Activated CD4-positive, alpha-beta T cell treated with anti-CD3 and anti-CD28 coated beads for 36 hours (primary cell): ENCODE measurements at regions not wholly inside any gene's neighbourhood (a gene's known extent, or its start where the extent isn't known, plus 50 kb on each side); places are given as distances from the start of the nearest gene placed in this dataset.
"Not testable (repeated sequence)": the region's sequence is repeated elsewhere in the genome, so short reads cannot be mapped to it uniquely, and the experiment has no call there.

ENCODE experiments used
- ATAC-seq: fragments of 200-7000 bp; cut with Tn5 transposase; one replicate; pipeline ENCODE4 v1.10.0; 2021; ENCODE audit warnings: mild to moderate bottlenecking, moderate library complexity
- CTCF ChIA-PET: fragments of 350-600 bp; sonication (Branson Sonifier 250); formaldehyde crosslinking; loops from one replicate; lab custom pipeline; 2021; ENCODE audit warnings: antibody characterized with exemption; lab: Charles Lee
- POLR2A ChIA-PET: fragments of 350-600 bp; sonication (Branson Sonifier 250); formaldehyde crosslinking; loops from one replicate; lab custom pipeline; 2021; ENCODE audit warnings: antibody characterized with exemption, inconsistent platforms; lab: Charles Lee
- DNase-seq: peaks from one replicate; pipeline ENCODE4 v3.0.0-alpha.2; 2020
- H3K27ac Mint-ChIP-seq: one replicate; pipeline ENCODE4 v1.8.0; 2021; ENCODE audit warnings: mixed read lengths
- H3K27me3 Mint-ChIP-seq: one replicate; pipeline ENCODE4 v1.8.0; 2021; ENCODE audit warnings: mixed read lengths
- H3K36me3 Mint-ChIP-seq: one replicate; pipeline ENCODE4 v1.8.0; 2021; ENCODE audit warnings: low read depth, mixed read lengths
- H3K4me1 Mint-ChIP-seq: one replicate; pipeline ENCODE4 v1.8.0; 2021; ENCODE audit warnings: mixed read lengths
- H3K4me3 Mint-ChIP-seq: one replicate; pipeline ENCODE4 v1.8.0; 2021; ENCODE audit warnings: mild to moderate bottlenecking, moderate library complexity, mixed read lengths
- H3K9me3 Mint-ChIP-seq: one replicate; pipeline ENCODE4 v1.8.0; 2021; ENCODE audit warnings: low read depth, mixed read lengths
- intact Hi-C, 2 experiments: fragments of 100-400 bp; cut with DNase I in 1 of 2; cut with micrococcal nuclease in 1 of 2; formaldehyde crosslinking; loops; one replicate each; pipeline versions ENCODE4 v1.14.2 to v1.15.1; 2022 to 2024; cut with DNase I, micrococcal nuclease

DNA sequence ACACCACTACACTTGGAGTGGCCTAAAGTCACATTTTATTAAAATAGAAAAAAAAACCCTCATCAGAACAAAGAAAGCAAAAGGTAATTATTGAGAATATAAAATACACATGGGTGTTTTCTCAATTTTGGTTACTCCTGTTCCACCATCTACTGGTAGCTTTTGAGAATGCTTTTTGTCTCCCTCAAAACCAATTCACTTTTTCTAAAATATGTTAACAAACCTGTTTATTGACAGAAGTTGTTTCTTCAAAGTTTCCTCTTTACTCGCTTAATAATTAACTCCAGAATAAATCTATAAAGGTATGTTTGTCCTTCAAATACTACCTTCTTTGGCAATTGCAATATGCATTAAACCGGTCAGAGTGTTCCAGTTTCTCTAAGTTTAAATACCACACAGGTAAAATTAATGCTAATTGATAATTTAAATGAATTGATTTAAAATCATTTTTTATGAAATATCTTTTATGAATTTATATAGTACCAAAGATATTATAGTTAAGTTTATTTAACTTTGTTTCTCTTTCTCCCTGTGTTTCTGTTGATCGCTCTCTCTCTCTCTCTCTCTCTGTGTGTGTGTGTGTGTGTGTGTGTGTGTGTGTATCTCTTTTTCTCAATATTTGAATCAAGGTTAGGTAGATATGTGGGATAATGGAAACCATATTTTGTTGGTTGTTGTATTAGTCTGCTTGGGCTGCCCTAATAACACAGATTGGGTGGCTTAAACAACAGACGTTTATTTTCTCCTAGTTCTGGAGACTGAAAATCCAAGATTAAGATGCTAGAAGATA lies 487.4 kb downstream of the PRDM9 start:
- ATAC-seq, result no peak
- H3K9me3 Mint-ChIP-seq, result peaks cover 12% of the 10 kb centered on the region
- no peak overlapping the region for H3K27ac Mint-ChIP-seq
- intact Hi-C loops, result no loop called here
- no peaks in the 10 kb centered on the region for H3K36me3 Mint-ChIP-seq
- H3K27me3 Mint-ChIP-seq, result no peaks in the 10 kb centered on the region
- H3K4me1 Mint-ChIP-seq, result no peaks in the 10 kb centered on the region
- H3K4me3 Mint-ChIP-seq, result no peak overlapping the region
- POLR2A ChIA-PET, result no interaction called here
- CTCF ChIA-PET, result no interaction called here
- DNase-seq, result no peak

DNA sequence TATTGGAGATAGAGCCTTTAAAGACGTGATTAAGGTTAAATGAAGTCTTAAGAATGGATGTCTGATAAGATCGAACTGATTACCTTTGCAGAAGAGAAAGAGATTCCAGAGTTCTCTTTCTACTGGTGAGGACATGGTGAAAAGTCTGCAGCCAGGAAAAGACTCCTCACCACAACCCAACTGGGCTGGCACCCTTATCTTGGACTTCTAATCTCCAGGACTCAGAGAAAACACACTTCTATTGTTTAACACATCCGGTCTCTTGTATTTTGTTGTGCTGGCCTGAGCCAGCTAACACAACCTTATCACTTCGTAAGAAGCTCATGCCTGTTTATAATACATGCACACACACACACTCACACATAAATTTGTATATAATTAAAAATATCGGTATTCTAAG lies 489.1 kb downstream of the PRDM9 start:
- Mint-ChIP-seq H3K4me1 (no peaks in the 10 kb centered on the region), H3K27ac (no peak overlapping the region)
- CTCF ChIA-PET, result no interaction called here

DNA sequence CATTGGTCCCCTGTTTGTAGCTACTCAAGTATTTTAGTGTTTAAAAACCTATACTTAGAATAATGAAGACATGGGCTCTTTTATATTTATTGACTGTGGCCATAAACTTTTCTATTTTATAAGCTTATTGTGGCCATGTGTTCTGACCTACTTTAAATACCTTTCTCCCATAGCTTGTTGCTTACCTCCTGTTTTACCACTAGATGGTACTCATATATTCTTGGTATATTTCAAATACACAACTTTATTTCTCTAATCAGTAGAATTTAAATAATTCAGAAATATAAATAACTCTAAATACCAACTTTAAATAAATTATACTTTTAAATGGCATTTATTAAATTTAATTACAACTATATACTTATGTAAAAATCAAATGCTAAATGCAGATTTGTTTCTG lies 498.0 kb downstream of the PRDM9 start:
- no peaks in the 10 kb centered on the region for H3K36me3 Mint-ChIP-seq
- ChIA-PET POLR2A (no interaction called here), CTCF (interaction anchor here (0.7 kb wide), 1 partner anchor 106 kb away, joined by 3 read pairs; no protein-coding TSS in a partner anchor)
- no peaks in the 10 kb centered on the region for H3K27me3 Mint-ChIP-seq
- H3K27ac Mint-ChIP-seq, result no peak overlapping the region
- ATAC-seq, result no peak
- no peaks in the 10 kb centered on the region for H3K4me1 Mint-ChIP-seq
- intact Hi-C loops, result no loop called here
- peaks cover 9% of the 10 kb centered on the region for H3K9me3 Mint-ChIP-seq
- DNase-seq, result no peak
- H3K4me3 Mint-ChIP-seq, result no peak overlapping the region

More for the DNA sequence above, 489.1 kb downstream of the PRDM9 start:
- no peaks in the 10 kb centered on the region for H3K27me3 Mint-ChIP-seq
- DNase-seq, result no peak
- intact Hi-C loops, result no loop called here
- peaks cover 7% of the 10 kb centered on the region for H3K9me3 Mint-ChIP-seq
- no peaks in the 10 kb centered on the region for H3K36me3 Mint-ChIP-seq
- ATAC-seq, result no peak
- POLR2A ChIA-PET, result no interaction called here
- no peak overlapping the region for H3K4me3 Mint-ChIP-seq

DNA sequence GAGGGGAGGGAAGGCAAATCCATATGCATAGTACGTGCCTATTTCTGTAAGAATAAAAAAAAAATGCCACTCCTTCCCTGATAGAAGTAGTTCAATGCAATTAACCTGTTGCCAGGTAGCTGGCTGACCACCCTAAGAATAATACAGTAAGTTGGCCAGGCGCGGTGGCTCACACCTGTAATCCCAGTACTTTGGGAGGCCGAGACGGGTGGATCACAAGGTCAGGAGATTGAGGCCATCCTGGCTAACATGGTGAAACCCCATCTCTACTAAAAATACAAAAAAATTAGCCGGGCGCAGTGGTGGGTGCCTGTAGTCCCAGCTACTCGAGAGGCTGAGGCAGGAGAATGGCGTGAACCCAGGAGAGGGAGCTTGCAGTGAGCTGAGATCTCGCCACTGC lies 510.3 kb downstream of the PRDM9 start:
- not testable (repeated sequence) for H3K27ac Mint-ChIP-seq

DNA sequence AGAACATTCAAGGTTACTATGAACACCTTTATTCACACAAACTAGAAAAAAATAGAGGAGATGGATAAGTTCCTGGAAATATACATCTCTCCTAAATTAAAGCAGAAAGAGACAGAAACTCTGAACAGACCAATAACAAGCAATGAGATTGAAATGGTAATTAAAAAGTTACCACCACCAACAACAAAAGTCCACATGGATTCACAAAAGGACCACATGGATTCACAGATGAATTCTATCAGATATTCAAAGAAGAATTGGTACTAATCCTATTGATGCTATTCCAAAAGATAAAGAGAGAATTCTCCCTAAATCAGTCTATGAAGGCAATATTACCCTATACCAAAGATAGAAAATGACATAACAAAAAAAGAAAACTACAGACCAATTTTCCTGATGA lies 518.9 kb downstream of the PRDM9 start:
- ATAC-seq (no peak), DNase-seq (no peak)
- Mint-ChIP-seq H3K9me3 (peaks cover 42% of the 10 kb centered on the region), H3K27ac (no peak overlapping the region), H3K4me3 (no peak overlapping the region), H3K36me3 (no peaks in the 10 kb centered on the region), H3K27me3 (no peaks in the 10 kb centered on the region), H3K4me1 (no peaks in the 10 kb centered on the region)
- POLR2A ChIA-PET, result no interaction called here
- CTCF ChIA-PET, result no interaction called here
- intact Hi-C loops, result no loop called here

More for the DNA sequence above, 510.3 kb downstream of the PRDM9 start:
- ATAC-seq, H3K4me3 Mint-ChIP-seq, DNase-seq, CTCF ChIA-PET, intact Hi-C loops, H3K36me3 Mint-ChIP-seq, H3K27me3 Mint-ChIP-seq, POLR2A ChIA-PET, H3K4me1 Mint-ChIP-seq: not testable (repeated sequence)
- H3K9me3 Mint-ChIP-seq, result peaks cover 13% of the 10 kb centered on the region

DNA sequence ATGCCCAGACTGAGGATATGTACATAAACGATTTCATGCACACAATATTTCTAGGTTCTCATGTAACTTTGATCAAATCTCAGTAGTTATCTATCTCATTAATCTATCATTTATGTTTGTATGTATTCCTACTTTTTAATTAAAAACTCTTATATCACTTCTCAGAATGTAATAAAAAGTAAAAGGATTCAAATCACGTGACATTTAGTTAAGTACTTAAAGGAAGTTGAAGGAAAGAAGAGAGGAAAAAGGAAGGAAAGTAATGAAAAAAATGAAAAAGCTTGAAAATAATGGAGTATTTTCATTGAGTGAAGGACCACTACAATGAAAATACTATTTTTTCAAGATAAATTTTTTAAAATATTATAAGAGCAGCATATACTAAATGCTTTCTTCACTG lies 535.3 kb downstream of the PRDM9 start:
- H3K27me3 Mint-ChIP-seq, result no peaks in the 10 kb centered on the region
- ATAC-seq (no peak), DNase-seq (no peak)

DNA sequence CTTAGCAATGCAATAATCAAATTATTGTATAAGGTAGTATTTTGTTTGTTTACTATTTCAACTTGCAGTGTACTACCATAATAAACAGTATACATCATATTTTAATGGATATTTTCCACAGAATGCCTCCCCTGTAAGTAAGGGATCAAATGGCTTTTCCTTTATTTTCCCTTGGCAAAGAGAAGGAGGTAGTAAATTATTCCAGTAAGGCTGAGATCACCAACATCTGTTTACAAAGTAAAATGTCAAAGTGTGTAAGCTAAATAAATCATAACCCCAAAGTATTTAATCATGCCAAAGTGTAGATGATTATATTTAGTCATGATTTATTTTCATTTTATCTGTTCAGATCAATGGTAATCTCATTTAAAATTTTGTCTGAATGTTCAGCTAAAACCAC lies 537.6 kb downstream of the PRDM9 start:
- ChIA-PET POLR2A (no interaction called here), CTCF (no interaction called here)
- Mint-ChIP-seq H3K4me3 (no peak overlapping the region), H3K9me3 (peaks cover 10% of the 10 kb centered on the region), H3K27me3 (no peaks in the 10 kb centered on the region), H3K27ac (no peak overlapping the region), H3K4me1 (no peaks in the 10 kb centered on the region), H3K36me3 (no peaks in the 10 kb centered on the region)
- DNase-seq (no peak), ATAC-seq (no peak)
- intact Hi-C loops, result no loop called here

More for the DNA sequence above, 535.3 kb downstream of the PRDM9 start:
- POLR2A ChIA-PET, result no interaction called here
- Mint-ChIP-seq H3K36me3 (no peaks in the 10 kb centered on the region), H3K4me1 (no peaks in the 10 kb centered on the region), H3K4me3 (no peak overlapping the region), H3K27ac (no peak overlapping the region), H3K9me3 (peaks cover 9% of the 10 kb centered on the region)
- CTCF ChIA-PET, result no interaction called here
- intact Hi-C loops, result no loop called here

DNA sequence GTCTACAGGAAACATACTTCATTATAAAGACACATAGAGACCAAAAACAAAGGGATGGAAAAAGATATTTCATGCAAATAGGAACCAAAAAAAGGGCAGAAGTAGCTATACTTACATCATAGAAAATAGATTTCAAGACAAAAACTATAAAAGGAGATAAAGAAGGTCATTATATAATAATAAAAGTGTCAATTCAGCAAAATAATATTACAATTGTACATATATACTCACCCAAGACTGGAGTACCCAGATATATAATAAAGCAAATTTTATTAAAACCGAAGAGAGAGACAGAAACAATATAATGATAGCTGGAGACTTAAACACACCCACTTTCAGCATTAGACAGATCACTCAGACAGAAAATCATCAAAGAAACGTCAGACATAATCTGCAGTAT lies 546.3 kb downstream of the PRDM9 start:
- Mint-ChIP-seq H3K4me1 (no peaks in the 10 kb centered on the region), H3K27me3 (no peaks in the 10 kb centered on the region), H3K27ac (no peak overlapping the region), H3K4me3 (no peak overlapping the region), H3K36me3 (no peaks in the 10 kb centered on the region), H3K9me3 (peaks cover 33% of the 10 kb centered on the region)
- ChIA-PET POLR2A (no interaction called here), CTCF (no interaction called here)
- intact Hi-C loops, result no loop called here
- DNase-seq (no peak), ATAC-seq (no peak)

DNA sequence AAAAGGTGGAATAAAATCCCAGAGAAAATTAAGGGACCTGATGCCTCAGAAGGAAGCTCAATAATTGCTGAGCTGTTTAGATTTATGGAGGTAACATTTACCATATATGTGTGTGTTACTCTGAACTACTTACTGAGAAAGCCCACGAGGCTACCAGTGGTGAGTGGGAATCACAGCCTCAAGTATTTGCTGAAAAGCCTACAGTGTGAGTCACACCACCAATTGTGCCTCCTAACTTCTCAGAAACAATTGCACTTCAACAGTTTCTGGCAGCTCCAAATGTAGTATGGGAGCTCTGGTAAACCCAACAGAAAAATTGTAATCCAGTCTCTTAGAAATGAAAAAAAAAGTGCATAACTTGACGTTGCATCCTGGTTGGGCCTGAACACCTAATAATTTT lies 551.6 kb downstream of the PRDM9 start:
- ATAC-seq (no peak), DNase-seq (no peak)
- ChIA-PET CTCF (interaction anchor here (0.6 kb wide), 1 partner anchor 193 kb away, joined by 4 read pairs; no protein-coding TSS in a partner anchor), POLR2A (no interaction called here)
- intact Hi-C loops, result no loop called here
- Mint-ChIP-seq H3K27me3 (no peaks in the 10 kb centered on the region), H3K4me3 (no peak overlapping the region), H3K27ac (no peak overlapping the region), H3K4me1 (no peaks in the 10 kb centered on the region), H3K9me3 (peaks cover 22% of the 10 kb centered on the region), H3K36me3 (no peaks in the 10 kb centered on the region)

DNA sequence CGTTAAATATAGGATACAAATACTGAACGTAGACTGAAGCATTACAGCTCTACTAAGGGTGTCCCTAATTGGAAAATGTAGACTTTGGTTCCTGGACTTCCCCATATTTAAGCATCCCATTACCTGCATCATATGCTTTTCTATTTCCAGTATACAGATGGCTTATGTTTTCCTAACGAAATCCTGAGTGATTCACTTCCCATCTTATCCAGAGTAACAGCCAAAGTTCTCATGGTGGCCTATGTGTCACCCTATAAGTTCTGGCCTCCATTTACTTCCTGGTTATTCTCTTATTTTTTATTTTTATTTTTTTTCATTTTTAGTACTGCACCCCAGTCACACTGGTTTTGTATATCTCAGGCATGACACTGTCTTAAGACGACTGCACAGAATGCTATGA lies 552.3 kb downstream of the PRDM9 start:
- Mint-ChIP-seq H3K27ac (no peak overlapping the region), H3K9me3 (peaks cover 22% of the 10 kb centered on the region), H3K36me3 (no peaks in the 10 kb centered on the region), H3K4me1 (no peaks in the 10 kb centered on the region), H3K27me3 (no peaks in the 10 kb centered on the region), H3K4me3 (no peak overlapping the region)
- DNase-seq (no peak), ATAC-seq (no peak)
- POLR2A ChIA-PET, result no interaction called here
- intact Hi-C loops, result no loop called here
- CTCF ChIA-PET, result no interaction called here

DNA sequence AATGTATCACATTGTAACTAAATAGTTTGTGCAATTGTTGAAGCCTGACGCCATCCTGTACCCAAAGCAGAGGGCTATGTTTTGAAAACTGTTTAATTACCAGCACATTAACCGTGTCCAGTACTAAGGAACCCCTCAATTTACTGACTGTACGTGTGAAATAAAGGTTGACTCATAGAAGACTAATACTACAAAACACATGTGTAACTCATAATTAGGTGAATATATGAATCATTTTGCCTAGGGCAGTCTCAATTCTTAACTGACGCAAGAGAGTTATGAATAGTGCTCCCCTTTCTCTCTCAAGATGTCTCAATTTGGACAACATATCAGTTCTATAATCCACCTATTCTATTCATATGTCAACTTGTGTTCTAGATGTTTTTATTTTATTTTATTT lies 558.4 kb downstream of the PRDM9 start:
- no peak overlapping the region for H3K4me3 Mint-ChIP-seq
- H3K27me3 Mint-ChIP-seq, result no peaks in the 10 kb centered on the region
- intact Hi-C loops, result no loop called here
- no peaks in the 10 kb centered on the region for H3K36me3 Mint-ChIP-seq
- ChIA-PET POLR2A (no interaction called here), CTCF (no interaction called here)
- H3K4me1 Mint-ChIP-seq, result no peaks in the 10 kb centered on the region
- DNase-seq (no peak), ATAC-seq (no peak)
- H3K9me3 Mint-ChIP-seq, result peaks cover 8% of the 10 kb centered on the region
- no peak overlapping the region for H3K27ac Mint-ChIP-seq

DNA sequence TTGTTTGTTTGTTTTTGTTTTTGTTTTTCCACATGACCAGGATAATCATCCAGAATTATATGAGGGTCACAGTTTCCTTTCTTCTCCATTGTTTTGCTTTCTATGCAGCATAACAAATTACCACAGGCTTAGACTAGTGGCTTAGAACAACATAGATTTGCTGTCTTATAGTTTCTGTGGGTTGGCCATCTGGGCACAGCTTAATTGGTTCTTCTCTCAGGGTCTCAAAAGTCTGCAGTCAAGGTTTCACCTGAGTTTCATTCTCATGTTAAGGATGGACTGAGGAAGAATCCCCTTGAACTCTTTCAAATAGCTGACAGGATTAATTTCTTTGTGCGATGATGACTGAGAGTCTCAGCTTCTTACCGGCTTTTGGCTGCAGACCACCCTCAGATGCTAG lies 559.8 kb downstream of the PRDM9 start:
- intact Hi-C loops, result no loop called here
- DNase-seq (no peak), ATAC-seq (no peak)
- Mint-ChIP-seq H3K27ac (no peak overlapping the region), H3K27me3 (no peaks in the 10 kb centered on the region), H3K9me3 (peaks cover 9% of the 10 kb centered on the region), H3K36me3 (no peaks in the 10 kb centered on the region), H3K4me1 (no peaks in the 10 kb centered on the region), H3K4me3 (no peak overlapping the region)
- ChIA-PET POLR2A (no interaction called here), CTCF (interaction anchor here (0.6 kb wide), 1 partner anchor 25 kb away, joined by 3 read pairs; no protein-coding TSS in a partner anchor)
